Smooth muscle cell (in vitro differentiated cells): ENCODE measurements at regions not wholly inside any gene's neighbourhood (a gene's known extent, or its start where the extent isn't known, plus 50 kb on each side); places are given as distances from the start of the nearest gene placed in this dataset.

Experiments used
- DNase-seq: peaks from one replicate; lab custom pipeline; 2025; ENCODE audit not compliant: unreplicated experiment; lab: John Stamatoyannopoulos, UW
- H2AFZ ChIP-seq: fragments of 200-600 bp; sonication (generic); 2 replicates; pipeline ENCODE4 v1.6.0; 2016; ENCODE audit warnings: antibody characterized with exemption, low read depth, mild to moderate bottlenecking
- H3F3A ChIP-seq: fragments of 200-600 bp; sonication (generic); 2 replicates; pipeline ENCODE4 v1.6.0; 2017; ENCODE audit warnings: antibody characterized with exemption, low read depth
- H3K27ac ChIP-seq: fragments of 200-600 bp; sonication (generic); 2 replicates; pipeline ENCODE4 v1.5.1; 2016; ENCODE audit warnings: low read depth, mild to moderate bottlenecking
- H3K27me3 ChIP-seq: fragments of 200-600 bp; sonication (generic); 2 replicates; pipeline ENCODE4 v1.6.1; 2016; ENCODE audit warnings: low read depth, mild to moderate bottlenecking
- H3K36me3 ChIP-seq: fragments of 200-600 bp; sonication (generic); 2 replicates; pipeline ENCODE4 v1.5.1; 2016; ENCODE audit warnings: low read depth
- H3K4me1 ChIP-seq: fragments of 200-600 bp; sonication (generic); 2 replicates; pipeline ENCODE4 v1.5.1; 2016; ENCODE audit warnings: low read depth
- H3K4me2 ChIP-seq: fragments of 200-600 bp; sonication (generic); 2 replicates; pipeline ENCODE4 v1.6.0; 2016; ENCODE audit warnings: mild to moderate bottlenecking
- H3K4me3 ChIP-seq: fragments of 200-600 bp; sonication (generic); 2 replicates; pipeline ENCODE4 v1.5.1; 2016; ENCODE audit warnings: mild to moderate bottlenecking
- H3K79me2 ChIP-seq: fragments of 200-600 bp; sonication (generic); 2 replicates; pipeline ENCODE4 v1.6.0; 2016; ENCODE audit warnings: low read depth, mild to moderate bottlenecking
- H3K9ac ChIP-seq: fragments of 200-600 bp; sonication (generic); 2 replicates; pipeline ENCODE4 v1.6.0; 2016; ENCODE audit warnings: low read depth
- H3K9me3 ChIP-seq: fragments of 200-600 bp; sonication (generic); replicated peaks from 2 replicates; pipeline ENCODE4 v1.5.1; 2016; ENCODE audit warnings: low read depth
- H4K20me1 ChIP-seq: fragments of 200-600 bp; sonication (generic); 2 replicates; pipeline ENCODE4 v1.6.0; 2016; ENCODE audit warnings: low read depth
- CTCF ChIP-seq: fragments of 200-600 bp; sonication (generic); IDR thresholded peaks from 2 replicates; pipeline ENCODE4 v1.5.1; 2017; ENCODE audit warnings: borderline replicate concordance, mild to moderate bottlenecking, antibody characterized with exemption; ENCODE audit not compliant: insufficient read depth, poor library complexity, severe bottlenecking
- WGBS: methylation state at CpG from one replicate; pipeline ENCODE4 v1.1.7; 2016; ENCODE audit warnings: low lambda C conversion rate; 5-methylcytosine and 5-hydroxymethylcytosine counted together

- H3K4me3 ChIP-seq = no peak overlapping the region
- DNase-seq = no peak
- no peaks in the 10 kb centered on the region for H3K9me3 ChIP-seq
- no peaks in the 10 kb centered on the region for H3F3A ChIP-seq
- no peaks in the 10 kb centered on the region for H3K79me2 ChIP-seq
- WGBS = 84% methylated on average over 14 of the region's 14 CpGs
- H3K4me1 ChIP-seq = peaks cover 4% of the 10 kb centered on the region
- H3K27me3 ChIP-seq = peaks cover 13% of the 10 kb centered on the region
- no peak overlapping the region for H2AFZ ChIP-seq
- H3K27ac ChIP-seq = no peak overlapping the region
- H3K4me2 ChIP-seq = no peak overlapping the region
- H3K9ac ChIP-seq = no peak overlapping the region
- TF ChIP-seq CTCF = no peak
- H3K36me3 ChIP-seq = no peaks in the 10 kb centered on the region
- no peaks in the 10 kb centered on the region for H4K20me1 ChIP-seq
Measured at GRCh38 chr6:14863902-14864850, 381.7 kb upstream of the JARID2 start.

GRCh38 chr6:14865531-14866100 is 380.3 kb upstream of the JARID2 start:
- Histone ChIP-seq H3K79me2 (no peaks in the 10 kb centered on the region), H3F3A (no peaks in the 10 kb centered on the region), H3K9me3 (no peaks in the 10 kb centered on the region), H4K20me1 (no peaks in the 10 kb centered on the region), H2AFZ (peak overlapping the region; percentile 75), H3K36me3 (no peaks in the 10 kb centered on the region), H3K4me3 (no peak overlapping the region), H3K27ac (no peak overlapping the region), H3K4me2 (peak overlapping the region; percentile 57), H3K9ac (no peak overlapping the region), H3K4me1 (peaks cover 4% of the 10 kb centered on the region), H3K27me3 (peaks cover 13% of the 10 kb centered on the region)
- TF ChIP-seq CTCF = no peak
- no peak for DNase-seq
- WGBS = 58% methylated on average over 5 of the region's 5 CpGs

GRCh38 chr6:14867802-14868201 is 378.1 kb upstream of the JARID2 start:
- no peak for DNase-seq
- Histone ChIP-seq H3K4me2 (no peak overlapping the region), H3K36me3 (no peaks in the 10 kb centered on the region), H3K4me3 (no peak overlapping the region), H3K27ac (no peak overlapping the region), H3K79me2 (no peaks in the 10 kb centered on the region), H3K9ac (no peak overlapping the region), H2AFZ (no peak overlapping the region), H4K20me1 (no peaks in the 10 kb centered on the region), H3F3A (no peaks in the 10 kb centered on the region), H3K27me3 (peaks cover 12% of the 10 kb centered on the region), H3K4me1 (peaks cover 4% of the 10 kb centered on the region), H3K9me3 (no peaks in the 10 kb centered on the region)
- 83% methylated on average over 1 of the region's 1 CpG for WGBS
- no peak for TF ChIP-seq CTCF

GRCh38 chr6:14871221-14871620 is 374.6 kb upstream of the JARID2 start:
- H3K9me3 ChIP-seq = no peaks in the 10 kb centered on the region
- no peak overlapping the region for H2AFZ ChIP-seq
- no peak for TF ChIP-seq CTCF
- H3F3A ChIP-seq = no peaks in the 10 kb centered on the region
- H3K36me3 ChIP-seq = no peaks in the 10 kb centered on the region
- no peak overlapping the region for H3K4me3 ChIP-seq
- no peak overlapping the region for H3K27ac ChIP-seq
- no peaks in the 10 kb centered on the region for H3K27me3 ChIP-seq
- no peaks in the 10 kb centered on the region for H4K20me1 ChIP-seq
- no peak for DNase-seq
- 97% methylated on average over 5 of the region's 5 CpGs for WGBS
- no peak overlapping the region for H3K4me2 ChIP-seq
- H3K79me2 ChIP-seq = no peaks in the 10 kb centered on the region
- H3K4me1 ChIP-seq = no peaks in the 10 kb centered on the region
- H3K9ac ChIP-seq = no peak overlapping the region
